AG10803 (cell line): ENCODE measurements at regions not wholly inside any gene's neighbourhood (a gene's known extent, or its start where the extent isn't known, plus 50 kb on each side); places are given as distances from the start of the nearest gene placed in this dataset.
"Not testable (repeated sequence)": the region's sequence is repeated elsewhere in the genome, so short reads cannot be mapped to it uniquely, and the experiment has no call there.

Source experiments
- DNase-seq: peaks from one replicate; pipeline ENCODE4 v3.0.0; 2010; ENCODE audit warnings: low read depth
- H3K4me3 ChIP-seq: 2 replicates; pipeline ENCODE4 v1.5.1; 2011; ENCODE audit warnings: mild to moderate bottlenecking, low read length, control low read depth
- CTCF ChIP-seq: conservative IDR thresholded peaks from 2 replicates; pipeline ENCODE4 v1.5.1; 2011; ENCODE audit warnings: mild to moderate bottlenecking, low read length, control low read depth, inconsistent platforms

GRCh38 chr21:20882462-20883407 is 115.5 kb upstream of the NCAM2 start:
- DNase-seq, result no peak
- TF ChIP-seq CTCF, result no peak; the same call in 1 of the 2 replicates

GRCh38 chr21:20883408-20883800 is 114.8 kb upstream of the NCAM2 start:
- TF ChIP-seq CTCF, result no peak
- no peak overlapping the region for H3K4me3 ChIP-seq
- DNase-seq, result no peak

More at GRCh38 chr21:20882462-20883407, 115.5 kb upstream of the NCAM2 start:
- H3K4me3 ChIP-seq, result no peak overlapping the region

- TF ChIP-seq CTCF, result no peak
- no peak overlapping the region for H3K4me3 ChIP-seq
These were observed 95.7 kb upstream of the NCAM2 start for GRCh38 chr21:20902511-20902910.

GRCh38 chr21:20902998-20903397 is 95.2 kb upstream of the NCAM2 start:
- H3K4me3 ChIP-seq, result no peak overlapping the region
- DNase-seq, result no peak
- no peak for TF ChIP-seq CTCF

More at GRCh38 chr21:20902511-20902910, 95.7 kb upstream of the NCAM2 start:
- DNase-seq, result no peak

GRCh38 chr21:20927555-20927954 is 70.7 kb upstream of the NCAM2 start:
- not testable (repeated sequence) for H3K4me3 ChIP-seq, DNase-seq

- H3K4me3 ChIP-seq, result no peak overlapping the region
- DNase-seq, result no peak
- TF ChIP-seq CTCF, result no peak
These were observed 55.7 kb upstream of the NCAM2 start for GRCh38 chr21:20942523-20942922.

- no peak for TF ChIP-seq CTCF
- no peak for DNase-seq
These were observed 54.6 kb upstream of the NCAM2 start for GRCh38 chr21:20943561-20943997.

More at GRCh38 chr21:20943561-20943997, 54.6 kb upstream of the NCAM2 start:
- no peak overlapping the region for H3K4me3 ChIP-seq
